Liver (tissue), 8 donors: ENCODE measurements at regions not wholly inside any gene's neighbourhood (a gene's known extent, or its start where the extent isn't known, plus 50 kb on each side); places are given as distances from the start of the nearest gene placed in this dataset.

Experiments
- DNase-seq: peaks from one replicate; pipeline ENCODE4 v3.0.0-alpha.2; 2017; ENCODE audit warnings: low spot score
- H3K27ac ChIP-seq, 2 donors: one replicate each; pipeline ENCODE4 v1.7.0; 2013; ENCODE audit warnings: inconsistent platforms in 2 of 2, low read length in 2 of 2, control low read depth in 1 of 2, low read depth in 1 of 2, mild to moderate bottlenecking in 1 of 2
- H3K27me3 ChIP-seq, 4 donors: one replicate each; pipeline versions ENCODE4 v1.6.1 to v1.7.0; 2013; ENCODE audit warnings: low read length in 3 of 4, inconsistent platforms in 1 of 4, mild to moderate bottlenecking in 1 of 4, moderate library complexity in 1 of 4; ENCODE audit not compliant: control insufficient read depth in 4 of 4, insufficient read depth in 4 of 4
- H3K36me3 ChIP-seq, 4 donors: one replicate each; pipeline versions ENCODE4 v1.6.1 to v1.7.0; 2013; ENCODE audit warnings: low read length in 3 of 4, mild to moderate bottlenecking in 3 of 4, low read depth in 1 of 4, moderate library complexity in 1 of 4; ENCODE audit not compliant: control insufficient read depth in 4 of 4, insufficient read depth in 3 of 4
- H3K4me1 ChIP-seq, 4 donors: one replicate each; pipeline versions ENCODE4 v1.6.1 to v1.7.0; 2013; ENCODE audit warnings: low read length in 3 of 4, mild to moderate bottlenecking in 3 of 4, moderate library complexity in 1 of 4; ENCODE audit not compliant: control insufficient read depth in 4 of 4, insufficient read depth in 4 of 4
- H3K4me3 ChIP-seq, 3 donors: one replicate each; pipeline versions ENCODE4 v1.6.1 to v1.7.0; 2013; ENCODE audit warnings: low read length in 3 of 3, control low read depth in 1 of 3, low read depth in 1 of 3, mild to moderate bottlenecking in 1 of 3
- H3K9ac ChIP-seq, 2 donors: one replicate each; pipeline ENCODE4 v1.7.0; 2013; ENCODE audit warnings: low read length in 2 of 2, mild to moderate bottlenecking in 2 of 2, moderate library complexity in 2 of 2, control low read depth in 1 of 2, low read depth in 1 of 2
- H3K9me3 ChIP-seq, 4 donors: one replicate each; pipeline versions ENCODE4 v1.6.1 to v1.7.0; 2013; ENCODE audit warnings: low read length in 3 of 4; ENCODE audit not compliant: control insufficient read depth in 4 of 4
- CTCF ChIP-seq: fragments of 150-350 bp; IDR thresholded peaks from 2 replicates; pipeline ENCODE4 v1.5.1; 2017; ENCODE audit warnings: improper control_type of control experiment, low read depth, low read length; ENCODE audit not compliant: missing input control
- EGR1 ChIP-seq, 2 donors: IDR thresholded peaks; 2 replicates each; pipeline ENCODE4 v1.6.1; 2016 to 2018; ENCODE audit warnings: antibody characterized with exemption in 2 of 2, low read depth in 2 of 2
- FOXA1 ChIP-seq: IDR thresholded peaks from 2 replicates; pipeline ENCODE4 v1.6.1; 2016; ENCODE audit warnings: antibody characterized with exemption
- FOXA2 ChIP-seq: IDR thresholded peaks from 2 replicates; pipeline ENCODE4 v1.6.1; 2016; ENCODE audit warnings: antibody characterized with exemption
- GABPA ChIP-seq, 2 donors: IDR thresholded peaks in 1 of 2; conservative IDR thresholded peaks in 1 of 2; 2 replicates each; pipeline ENCODE4 v1.6.1; 2016; ENCODE audit warnings: antibody characterized with exemption in 2 of 2, mild to moderate bottlenecking in 1 of 2, moderate library complexity in 1 of 2
- HNF4G ChIP-seq: IDR thresholded peaks from 2 replicates; pipeline ENCODE4 v1.6.1; 2016; ENCODE audit warnings: antibody characterized with exemption
- MAX ChIP-seq: IDR thresholded peaks from 2 replicates; pipeline ENCODE4 v1.6.1; 2016; ENCODE audit warnings: antibody characterized with exemption
- NR2F2 ChIP-seq: IDR thresholded peaks from 2 replicates; pipeline ENCODE4 v1.6.1; 2016; ENCODE audit warnings: antibody characterized with exemption
- RAD21 ChIP-seq, 2 donors: IDR thresholded peaks; 2 replicates each; pipeline ENCODE4 v1.6.1; 2016; ENCODE audit warnings: antibody characterized with exemption in 2 of 2, mild to moderate bottlenecking in 2 of 2
- SP1 ChIP-seq: IDR thresholded peaks from 2 replicates; pipeline ENCODE4 v1.6.1; 2018; ENCODE audit warnings: antibody characterized with exemption, mild to moderate bottlenecking
- TAF1 ChIP-seq: conservative IDR thresholded peaks from 2 replicates; pipeline ENCODE4 v1.6.1; 2016; ENCODE audit warnings: antibody characterized with exemption, mild to moderate bottlenecking
- YY1 ChIP-seq: IDR thresholded peaks from 2 replicates; pipeline ENCODE4 v1.6.1; 2016; ENCODE audit warnings: antibody characterized with exemption, mild to moderate bottlenecking
- ZBTB33 ChIP-seq: IDR thresholded peaks from 2 replicates; pipeline ENCODE4 v1.6.1; 2016; ENCODE audit warnings: antibody characterized with exemption
- WGBS: extraction: QIAGEN DNeasy Blood & Tissue Kit; methylation state at CpG from one replicate; pipeline ENCODE4 v1.1.7; 2013; 5-methylcytosine and 5-hydroxymethylcytosine counted together
- donor health status: healthy.
- donor health status: healthy.
- donor health status: healthy.
- donor health status: healthy.
- donor health status: healthy.

GRCh38 chr22:49550141-49550430 lies 277.6 kb downstream of the BRD1 start:
- H3K4me1 ChIP-seq = no peaks in the 10 kb centered on the region
- no peak overlapping the region for H3K4me3 ChIP-seq
- no peak for DNase-seq
- H3K27ac ChIP-seq = no peak overlapping the region
- H3K9ac ChIP-seq = no peak overlapping the region
- WGBS = 74% methylated on average over 3 of the region's 3 CpGs
- no peaks in the 10 kb centered on the region for H3K27me3 ChIP-seq
- peaks cover 0 to 6% (median 1%) of the 10 kb centered on the region in 4 donors for H3K9me3 ChIP-seq
- H3K36me3 ChIP-seq = no peaks in the 10 kb centered on the region
- TF ChIP-seq EGR1 (IDR thresholded peaks at IDR 0.05; ENCODE audit: low read depth in 2 of 2) (no peak), HNF4G (no peak), FOXA1 (no peak), RAD21 (IDR thresholded peaks at IDR 0.05) (no peak), ZBTB33 (no peak), TAF1 (no peak), NR2F2 (no peak), SP1 (no peak), CTCF (no peak), YY1 (no peak)

GRCh38 chr22:49549256-49550140 lies 278.2 kb downstream of the BRD1 start:
- Histone ChIP-seq H3K9ac (no peak overlapping the region), H3K4me3 (no peak overlapping the region), H3K27ac (no peak overlapping the region), H3K9me3 (peaks cover 0 to 6% (median 1%) of the 10 kb centered on the region in 4 donors), H3K36me3 (no peaks in the 10 kb centered on the region), H3K27me3 (no peaks in the 10 kb centered on the region), H3K4me1 (no peaks in the 10 kb centered on the region)
- 88% methylated on average over 22 of the region's 22 CpGs for WGBS
- no peak for TF ChIP-seq TAF1
- no peak for TF ChIP-seq FOXA2
- TF ChIP-seq NR2F2 = no peak
- TF ChIP-seq YY1 = no peak
- no peak for TF ChIP-seq GABPA (IDR thresholded peaks at IDR 0.05 in 1 of 2, conservative IDR thresholded peaks at IDR 0.05 in 1 of 2)
- TF ChIP-seq MAX = no peak
- DNase-seq = no peak
